NCI-H2029 (cell line): ENCODE measurements at regions not wholly inside any gene's neighbourhood (a gene's known extent, or its start where the extent isn't known, plus 50 kb on each side); places are given as distances from the start of the nearest gene placed in this dataset.

Experiments used
- DNase-seq: peaks from one replicate; lab custom pipeline; 2025; lab: John Stamatoyannopoulos, UW

DNA sequence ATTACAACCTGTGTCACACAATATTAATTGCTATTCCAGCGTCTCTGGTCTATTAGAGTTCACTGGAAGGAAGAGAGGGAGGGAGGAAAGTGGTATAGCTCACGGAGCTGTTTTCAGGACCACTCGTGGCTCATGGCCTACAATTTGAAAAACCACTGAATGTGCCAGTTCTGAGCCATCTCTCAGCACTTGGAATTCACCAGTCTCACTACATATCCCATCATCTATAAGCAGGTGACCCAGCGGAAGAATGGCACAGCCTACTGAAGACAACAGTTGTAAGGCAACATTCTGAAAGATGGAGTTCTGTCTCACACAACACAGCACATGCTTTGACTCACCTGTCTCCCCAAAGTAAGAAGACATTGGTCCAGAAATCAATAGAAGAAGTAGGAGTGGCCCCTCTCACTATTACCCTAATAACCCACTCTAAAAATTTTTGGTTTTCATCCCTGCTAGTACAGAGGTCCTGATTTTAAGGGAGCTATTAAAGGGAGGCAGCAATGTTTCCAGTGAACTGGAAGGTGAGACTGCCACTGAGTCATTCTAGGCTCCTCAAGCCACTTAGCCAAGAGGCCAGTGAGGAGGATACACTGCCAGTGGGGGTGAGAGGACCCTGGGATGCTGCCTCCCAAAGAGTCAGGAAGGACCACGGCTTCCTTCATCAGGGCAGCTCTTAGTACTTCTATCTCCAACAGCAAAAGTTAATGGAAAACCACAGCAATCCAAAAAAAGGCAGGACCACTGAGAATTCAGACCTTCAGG lies 50.0 kb upstream of the DOCK9 start:
- DNase-seq, result no peak

DNA sequence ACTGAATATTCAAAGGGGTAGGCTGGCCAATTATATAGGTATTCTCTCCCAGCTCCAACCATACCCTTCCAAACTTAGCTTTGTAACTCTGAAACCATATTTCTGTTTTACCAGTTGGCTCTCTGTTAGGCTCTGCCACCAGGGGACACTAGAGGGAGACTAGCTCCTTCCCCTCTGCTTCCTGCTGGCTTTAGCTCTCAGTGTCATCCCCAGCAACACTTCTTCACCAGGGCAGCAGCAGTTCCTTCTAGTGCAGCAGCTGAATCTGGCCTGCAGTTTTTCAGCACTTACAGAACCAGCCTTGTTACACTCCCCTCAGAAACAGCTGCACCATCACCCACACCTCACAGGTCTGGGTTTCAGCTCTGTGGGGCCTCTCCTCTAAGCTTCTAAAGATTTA lies 51.0 kb upstream of the DOCK9 start:
- no peak for DNase-seq

DNA sequence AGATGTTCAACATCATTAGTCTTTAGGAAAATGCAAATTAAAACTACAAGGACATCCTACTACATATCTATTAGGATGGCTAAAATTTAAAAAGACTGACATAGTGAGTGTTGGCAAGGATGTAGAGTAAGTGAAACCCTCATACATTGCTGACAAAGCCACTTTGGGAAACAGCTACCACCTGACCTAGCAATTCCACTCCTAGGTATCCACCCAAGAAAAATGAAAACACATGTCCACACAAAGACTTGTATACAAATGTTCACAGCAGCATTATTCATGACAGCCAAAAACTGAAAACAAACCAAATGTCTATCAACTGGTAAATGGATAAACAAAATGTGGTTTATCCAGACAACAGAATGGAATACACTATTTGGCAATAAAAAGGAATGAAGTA lies 51.7 kb upstream of the DOCK9 start:
- no peak for DNase-seq

DNA sequence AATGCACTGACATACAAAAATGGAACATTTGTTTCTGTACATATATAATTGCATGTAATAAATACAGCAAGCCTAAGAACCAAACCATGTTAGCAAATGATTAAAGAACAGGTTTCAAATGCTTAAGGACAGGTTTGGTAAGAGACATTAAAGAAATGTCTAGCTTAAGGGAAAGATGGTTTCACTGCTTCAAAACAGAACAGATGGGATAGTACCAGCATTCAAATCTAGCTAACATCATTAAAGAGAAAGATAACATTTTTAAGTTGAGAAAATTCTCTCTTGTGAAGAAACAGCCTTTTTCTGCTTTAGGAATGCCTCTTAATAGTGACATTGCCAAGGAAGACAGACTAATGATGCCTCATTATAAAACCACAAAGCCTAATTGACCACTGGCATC lies 52.5 kb upstream of the DOCK9 start:
- DNase-seq, result no peak

DNA sequence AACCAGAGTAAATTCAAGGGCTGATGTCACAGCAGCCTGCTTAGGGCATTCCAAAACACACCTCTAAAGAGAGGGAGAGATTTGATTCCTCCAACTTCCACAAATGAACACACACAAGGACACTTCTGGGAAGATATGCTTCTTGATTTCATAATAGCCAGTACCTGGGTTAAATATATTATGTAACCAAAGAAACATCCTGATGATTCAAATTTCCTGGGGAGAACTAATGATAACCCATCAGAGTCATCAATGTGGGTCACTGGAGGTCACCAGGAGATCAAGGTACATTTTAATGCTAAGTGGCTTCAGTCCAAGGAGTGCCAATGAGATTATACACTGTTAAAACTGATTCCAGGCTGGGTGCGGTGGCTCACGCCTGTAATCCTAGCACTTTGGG lies 54.0 kb upstream of the DOCK9 start:
- no peak for DNase-seq

DNA sequence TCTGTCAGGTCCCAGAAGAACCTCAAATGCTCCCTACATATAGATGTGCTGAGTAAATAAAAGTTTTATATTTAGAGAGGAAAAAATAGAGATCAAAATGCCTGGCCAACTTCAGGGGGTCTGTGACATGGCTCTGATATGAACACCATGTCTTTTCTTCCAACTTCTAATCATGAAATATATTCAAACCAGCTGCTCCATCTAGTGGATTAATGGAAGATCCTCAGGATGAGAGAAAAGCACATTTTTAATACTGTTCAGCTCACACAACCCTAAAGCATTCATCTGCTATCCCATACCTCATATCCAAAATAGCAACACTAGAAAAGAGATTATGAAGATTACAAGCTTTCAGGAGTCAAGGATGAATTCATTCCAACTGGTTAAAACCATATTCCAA lies 56.0 kb upstream of the DOCK9 start:
- DNase-seq, result no peak

DNA sequence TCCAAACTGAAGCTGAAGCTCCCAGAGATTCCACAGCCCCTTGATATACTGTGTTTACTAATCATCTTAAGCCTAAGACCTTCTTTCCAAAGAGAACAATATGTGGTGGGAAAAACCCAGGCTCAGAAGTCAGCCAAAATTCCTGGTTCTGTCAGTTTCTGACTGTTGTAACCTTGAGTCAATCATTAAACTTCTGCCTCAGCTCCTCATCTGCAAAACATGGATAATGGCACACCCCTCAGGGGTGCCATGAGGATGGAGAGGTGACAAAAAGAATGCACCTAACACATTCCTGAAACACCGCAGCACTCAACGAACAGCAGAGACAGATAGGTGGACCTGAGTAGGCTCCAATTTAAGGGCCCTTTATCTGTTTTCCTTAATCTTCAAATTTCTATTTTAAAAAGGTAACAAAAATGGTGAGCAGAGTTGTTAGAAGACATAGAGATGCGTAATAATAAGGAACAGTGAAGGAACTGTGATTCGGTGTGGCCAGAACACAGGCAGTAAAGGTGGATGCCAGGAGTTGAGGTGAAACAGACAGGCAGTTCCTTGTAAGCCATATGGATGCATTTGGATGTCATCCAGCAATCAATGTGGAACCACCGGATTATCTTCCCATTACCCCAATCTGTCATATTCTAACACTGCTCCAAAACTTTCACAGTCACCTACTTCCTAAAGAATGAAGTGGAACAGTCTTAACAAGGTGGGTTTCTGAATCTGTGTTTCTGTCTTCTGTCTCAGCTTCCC lies 56.6 kb upstream of the DOCK9 start:
- no peak for DNase-seq

DNA sequence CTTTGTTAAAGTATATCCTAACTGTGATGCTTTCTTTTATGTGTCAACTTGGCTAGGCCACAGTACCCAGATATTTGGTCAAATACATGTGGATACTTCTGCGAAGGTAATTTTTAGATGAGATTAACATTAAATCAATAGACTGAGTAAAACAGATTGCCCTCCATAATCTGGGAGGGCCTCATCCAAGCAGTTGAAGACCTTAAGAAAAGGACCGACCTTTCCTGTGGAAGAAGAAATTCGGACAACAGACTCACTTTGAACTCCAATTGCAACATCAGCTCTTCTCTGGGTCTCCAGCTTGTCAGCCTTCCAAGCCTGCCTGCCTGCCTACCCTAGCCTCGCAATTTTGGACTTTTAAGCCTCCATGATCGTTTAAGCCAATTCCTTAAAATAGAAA lies 57.9 kb upstream of the DOCK9 start:
- no peak for DNase-seq

DNA sequence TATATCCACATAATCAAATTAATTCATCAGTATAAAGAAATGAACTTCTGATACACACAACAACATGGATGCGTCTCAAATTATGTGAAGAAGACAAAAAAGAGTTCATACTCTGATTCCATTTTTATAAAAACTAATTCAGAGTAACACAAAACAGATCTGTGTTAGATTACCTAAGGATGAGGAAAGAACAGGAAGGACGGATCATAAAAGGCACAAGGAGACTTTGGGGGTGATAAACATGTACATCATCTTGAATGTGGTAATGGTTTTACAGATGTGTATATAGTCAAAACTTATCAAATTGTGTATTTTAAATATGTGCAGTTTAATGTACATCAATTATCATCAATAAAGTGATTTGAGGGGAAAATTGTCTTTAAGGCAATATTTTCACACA lies 59.9 kb upstream of the DOCK9 start:
- DNase-seq, result no peak

DNA sequence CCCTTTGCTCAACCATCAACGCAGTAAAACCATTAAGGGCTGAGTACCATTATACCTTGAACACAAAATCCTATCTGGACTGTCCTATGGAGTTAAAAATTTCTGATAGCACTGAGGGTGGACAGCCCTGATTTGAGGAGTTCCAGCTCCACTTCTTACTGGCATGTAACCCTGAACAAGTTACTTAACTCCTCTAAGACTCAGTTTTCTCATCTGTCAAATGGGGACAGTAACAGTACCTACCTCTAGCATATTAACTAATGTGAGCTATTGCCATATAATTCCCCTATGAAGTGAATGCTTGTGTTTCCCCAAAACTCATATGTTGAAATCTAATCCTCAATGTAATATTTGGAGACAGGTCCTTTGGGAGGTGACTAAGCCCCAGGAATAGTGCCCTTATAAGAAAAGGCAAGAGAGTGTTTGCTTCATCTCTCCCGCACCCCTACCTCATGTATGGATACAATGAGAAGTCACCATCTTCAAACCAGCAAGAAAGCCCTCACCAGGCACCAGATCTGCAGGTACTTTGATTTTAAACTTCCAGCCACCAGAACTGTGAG lies 61.9 kb upstream of the DOCK9 start:
- DNase-seq, result no peak

DNA sequence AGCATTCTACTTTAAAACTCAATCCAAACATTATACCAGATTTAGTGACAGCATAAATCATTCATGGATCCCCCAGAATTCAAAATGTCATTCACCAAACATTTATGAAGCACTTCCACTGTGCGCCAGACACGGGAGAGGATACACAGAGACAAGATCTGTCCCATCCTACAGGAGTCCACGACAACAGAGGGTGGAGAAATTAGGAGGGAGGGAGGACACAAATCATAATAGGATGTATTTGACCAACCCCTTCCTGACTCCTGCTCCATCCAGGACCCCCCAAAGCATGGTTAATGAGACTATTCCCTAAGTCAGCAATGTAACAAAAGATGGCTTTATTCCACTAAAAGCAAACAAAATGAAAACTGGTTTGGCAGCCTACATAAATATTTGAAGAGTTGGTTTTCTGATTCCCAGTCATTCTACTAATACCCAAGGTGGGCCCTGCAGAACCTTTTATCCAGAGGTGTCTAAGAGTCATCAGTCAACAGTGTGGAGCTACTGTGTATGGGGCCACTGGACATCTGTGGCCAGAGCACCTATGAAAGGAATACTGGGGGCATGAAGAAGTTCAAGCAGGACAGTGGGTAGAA lies 62.8 kb upstream of the DOCK9 start:
- DNase-seq, result no peak

DNA sequence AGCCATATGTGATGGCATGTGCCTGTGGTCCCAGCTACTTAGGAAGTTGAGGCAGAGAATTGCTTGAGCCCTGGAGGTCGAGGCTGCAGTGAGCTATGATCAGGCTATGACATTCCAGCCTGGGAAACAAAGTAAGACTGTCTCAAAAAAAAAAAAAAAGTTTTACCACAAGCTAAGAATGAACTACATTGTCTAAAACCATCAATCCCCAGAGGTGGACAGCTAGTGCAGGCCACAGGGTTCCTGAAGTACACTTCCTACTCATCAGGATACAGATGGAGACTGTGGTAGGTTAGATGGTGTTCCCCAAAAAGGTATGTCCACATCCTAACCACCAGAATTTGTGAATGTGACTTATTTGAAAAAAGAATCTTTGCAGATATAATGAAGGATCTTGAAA lies 63.5 kb upstream of the DOCK9 start:
- DNase-seq, result no peak

DNA sequence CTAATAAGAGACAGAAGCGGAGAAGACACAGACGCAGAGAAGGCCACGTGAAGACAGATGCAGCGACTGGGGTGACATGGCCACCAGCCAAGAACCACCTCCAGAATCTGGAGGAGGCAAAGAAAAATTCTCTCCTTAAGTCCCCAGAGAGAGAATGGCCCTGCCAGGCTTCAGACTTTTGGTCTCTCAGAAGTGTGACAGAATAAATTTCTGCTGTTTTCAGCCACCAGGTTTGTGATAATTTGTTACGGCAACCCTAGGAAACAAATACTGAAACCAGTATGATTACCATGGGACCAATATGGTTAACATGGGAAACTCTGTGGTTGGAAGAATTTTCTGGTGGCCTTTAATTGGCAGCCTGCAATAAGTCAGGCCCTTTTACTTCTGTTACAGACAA lies 63.9 kb upstream of the DOCK9 start:
- DNase-seq, result no peak

DNA sequence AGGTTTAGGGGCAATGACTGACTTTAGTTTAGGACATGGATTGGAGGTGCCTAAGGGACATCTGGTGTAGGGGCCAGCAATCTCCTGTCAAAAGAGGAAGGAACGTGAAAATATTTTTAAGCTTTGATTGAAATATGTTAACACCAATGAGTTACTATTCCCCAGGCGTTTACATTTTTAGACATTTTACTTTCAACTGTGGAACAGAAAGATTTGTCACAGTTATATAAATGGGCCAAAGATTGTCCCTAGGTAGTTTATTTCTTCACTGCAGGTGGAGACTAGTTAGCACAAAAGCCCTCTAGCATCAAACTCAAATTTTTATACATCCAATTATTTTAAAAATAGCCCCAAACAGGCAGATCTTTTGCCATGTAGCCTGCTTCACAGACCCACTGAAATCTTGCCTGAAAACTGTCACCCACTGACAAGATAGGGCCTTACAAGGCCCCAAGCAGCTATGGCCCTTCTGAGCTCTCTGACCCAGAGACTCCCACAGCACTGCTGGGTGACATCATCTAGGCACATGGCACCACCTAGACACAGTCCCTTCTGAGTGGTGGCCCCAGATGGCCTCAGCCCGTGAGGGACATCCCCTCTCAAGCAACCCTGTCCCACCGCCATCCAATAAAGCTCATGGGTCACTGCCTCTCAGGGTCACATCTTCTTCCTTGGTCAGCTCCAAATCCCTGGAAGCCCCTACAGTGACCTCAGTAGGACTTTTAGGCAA lies 64.8 kb upstream of the DOCK9 start:
- DNase-seq, result no peak

DNA sequence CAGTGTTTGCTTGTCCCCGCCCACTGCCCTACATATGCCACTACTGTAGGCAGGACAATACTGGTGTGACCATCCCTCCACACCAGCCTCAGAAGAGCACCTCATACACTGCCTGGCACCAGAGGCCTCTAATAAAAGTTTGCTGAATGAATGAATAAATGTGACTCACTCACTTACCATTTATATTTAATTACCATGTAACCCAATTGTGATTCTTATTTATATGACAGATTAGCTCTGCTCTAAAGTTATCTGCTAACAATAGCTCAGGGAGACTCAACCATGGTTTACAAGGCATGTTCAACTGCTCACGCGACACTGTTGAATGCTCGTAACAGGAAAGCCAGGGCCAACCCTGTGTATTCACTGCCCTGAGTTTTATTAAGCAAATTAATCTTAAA lies 66.0 kb upstream of the DOCK9 start:
- DNase-seq, result no peak

DNA sequence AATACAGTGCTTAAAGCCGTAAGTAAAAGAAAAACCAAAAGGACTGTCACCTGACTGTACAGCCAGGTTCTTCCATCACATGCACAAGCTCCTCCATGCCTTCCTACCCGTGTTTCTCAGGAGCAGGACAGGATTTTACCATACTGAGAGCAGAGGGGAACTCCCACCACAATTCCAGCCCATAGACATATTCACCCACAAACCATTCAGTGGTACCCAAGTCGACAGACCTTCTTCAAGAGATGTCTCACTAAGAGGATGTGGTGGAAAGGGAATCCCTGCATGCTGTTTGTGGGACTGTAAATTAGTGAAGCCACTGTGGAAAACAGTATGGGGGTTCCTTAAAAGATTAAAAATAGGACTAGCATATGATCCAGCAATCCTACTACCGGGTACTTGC lies 66.9 kb upstream of the DOCK9 start:
- DNase-seq, result no peak

DNA sequence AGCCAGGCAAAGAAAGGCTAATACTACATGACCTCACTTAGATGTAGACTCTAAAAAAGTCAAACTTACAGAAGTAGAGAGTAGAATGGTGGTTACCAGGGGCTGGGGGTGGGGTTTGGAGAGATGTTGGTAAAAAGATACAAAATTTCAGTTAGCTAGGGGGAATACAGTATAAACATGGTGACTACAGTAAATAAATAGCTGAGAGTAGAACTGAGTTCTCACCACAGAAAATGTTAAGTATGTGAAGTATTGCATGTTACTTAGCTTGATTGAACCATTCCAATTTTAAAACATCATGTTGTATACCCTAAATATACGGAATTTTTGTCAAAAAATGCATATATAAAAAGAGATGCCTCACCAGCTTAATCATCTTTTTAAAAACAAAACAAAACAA lies 67.5 kb upstream of the DOCK9 start:
- DNase-seq, result no peak

DNA sequence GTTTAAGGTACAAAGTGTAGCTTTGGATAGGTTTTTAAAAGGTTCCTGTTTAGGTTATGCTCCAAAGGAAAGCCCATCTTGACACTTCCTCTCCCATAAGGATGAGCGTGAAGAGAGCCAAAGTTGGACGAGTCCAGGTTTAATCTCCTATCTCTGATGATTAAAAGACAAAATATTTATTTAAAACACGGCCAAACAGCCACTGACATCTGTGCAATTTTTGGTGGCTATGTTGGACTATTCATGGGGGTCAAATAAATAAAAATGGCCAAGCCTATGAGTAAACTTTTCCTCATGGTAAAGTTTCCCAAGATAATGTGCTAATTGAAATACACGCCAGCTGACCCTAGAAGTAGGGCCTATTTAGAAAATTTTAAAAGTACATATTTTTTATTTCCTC lies 69.0 kb upstream of the DOCK9 start:
- DNase-seq, result no peak

DNA sequence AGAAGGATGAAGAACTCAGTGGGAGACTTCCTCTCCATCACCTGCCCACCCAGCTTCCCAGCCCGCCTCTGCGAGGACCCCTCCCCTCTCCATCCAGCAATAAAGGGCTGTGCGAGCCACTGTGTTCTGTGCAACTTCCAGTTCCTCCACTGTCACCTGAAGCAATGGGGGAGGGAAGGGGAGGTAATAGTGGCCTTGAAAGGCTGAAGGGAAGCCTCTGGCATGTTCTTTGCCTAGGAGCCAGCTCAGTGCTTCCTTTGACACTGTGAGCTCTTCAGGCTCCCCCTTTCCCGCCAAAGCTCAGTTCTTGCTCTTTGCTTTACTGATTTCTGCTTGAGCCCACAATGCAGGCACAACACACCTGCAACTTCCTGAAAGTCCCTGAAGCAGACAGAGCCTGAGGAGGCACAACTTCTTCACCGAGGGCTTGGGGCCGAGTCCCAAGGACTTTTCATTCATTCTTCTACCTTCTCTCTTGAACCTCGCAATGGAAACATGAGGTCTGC lies 73.2 kb upstream of the DOCK9 start:
- DNase-seq, result no peak

DNA sequence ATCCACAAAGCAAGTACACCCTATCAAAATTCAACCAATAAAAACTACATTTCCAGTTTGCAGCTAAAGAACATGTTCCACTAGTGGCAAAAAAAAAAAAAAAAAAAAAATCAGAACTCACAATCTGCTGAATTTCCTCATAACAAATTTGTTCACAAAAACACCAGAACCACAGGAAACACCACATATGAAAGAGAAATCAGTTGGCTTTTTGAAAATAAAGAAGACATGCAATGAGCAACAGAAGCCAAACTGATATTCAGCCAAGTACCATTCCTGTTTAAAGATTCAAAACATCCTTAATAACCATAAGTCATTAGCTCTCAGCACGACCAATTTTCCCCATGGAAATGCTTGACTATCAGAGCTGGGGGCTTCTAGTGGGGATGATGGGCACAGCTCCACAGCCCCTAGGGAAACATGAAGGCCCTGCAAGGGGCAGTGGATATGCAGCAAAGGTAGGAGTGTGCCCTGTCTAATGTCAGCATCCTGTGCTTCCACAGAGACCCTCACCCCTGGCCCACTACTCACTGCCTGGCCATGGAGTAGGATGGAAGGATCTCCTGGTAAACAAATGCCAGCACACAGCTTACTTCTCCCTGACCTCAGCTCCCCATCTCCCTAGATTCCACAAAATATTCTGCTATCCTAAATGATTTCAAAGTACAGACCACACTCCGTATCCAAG lies 74.0 kb upstream of the DOCK9 start:
- no peak for DNase-seq

DNA sequence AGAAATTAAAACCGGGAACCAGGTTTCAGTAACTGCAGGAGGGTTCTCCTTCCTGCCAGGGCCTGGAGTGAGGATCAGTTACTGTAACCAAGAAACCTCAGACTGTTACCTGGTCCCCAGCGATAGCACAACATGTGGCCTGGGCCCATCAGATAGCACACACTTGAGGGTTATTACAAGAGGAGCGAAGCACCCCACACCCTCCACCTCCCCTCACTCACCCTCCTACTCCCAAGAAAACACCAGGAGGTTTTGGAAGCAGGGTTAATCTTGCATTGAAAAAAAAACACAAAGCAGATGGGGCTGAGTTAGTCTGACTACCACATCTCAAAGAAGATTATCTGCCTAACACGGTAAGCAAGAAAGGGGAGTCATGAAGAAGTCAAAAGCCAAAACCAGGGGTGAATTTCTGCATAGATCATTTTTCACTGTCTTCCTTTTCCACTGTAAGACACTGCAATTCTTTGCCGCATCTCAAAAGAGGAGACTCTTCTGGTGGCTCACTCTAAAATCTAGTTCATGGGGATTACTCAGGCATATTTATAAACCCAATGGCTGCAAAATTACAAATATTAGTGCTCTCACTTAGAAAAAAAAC lies 75.9 kb upstream of the DOCK9 start:
- DNase-seq, result no peak
